ENCODE measurements at regions not wholly inside any gene's neighbourhood (a gene's known extent, or its start where the extent isn't known, plus 50 kb on each side); places are given as distances from the start of the nearest gene placed in this dataset.

DNA sequence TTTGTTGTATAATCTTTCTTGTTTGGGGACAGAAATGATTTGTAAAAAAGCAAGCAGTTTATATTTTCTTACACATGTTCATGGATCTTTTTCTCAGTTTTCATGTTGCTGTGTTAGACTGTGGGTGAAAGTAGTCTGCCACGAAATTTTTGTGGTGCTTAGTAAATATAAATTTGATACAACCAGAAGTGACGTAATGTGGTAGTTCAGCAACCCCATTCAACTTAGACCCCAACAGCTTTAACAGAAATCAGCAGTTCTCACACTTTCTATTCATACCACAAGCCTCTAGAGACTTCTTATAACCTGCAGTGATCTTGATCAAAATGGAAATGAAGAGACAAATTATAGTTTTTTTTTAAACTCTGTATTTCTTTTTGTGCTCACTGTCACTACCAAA lies 120.2 kb upstream of the IGSF10 start:
- H3K4me3 ChIP-seq (ENCODE audit: low read length in 3 of 3), result no peak overlapping the region
- TF ChIP-seq, protein P1, sequence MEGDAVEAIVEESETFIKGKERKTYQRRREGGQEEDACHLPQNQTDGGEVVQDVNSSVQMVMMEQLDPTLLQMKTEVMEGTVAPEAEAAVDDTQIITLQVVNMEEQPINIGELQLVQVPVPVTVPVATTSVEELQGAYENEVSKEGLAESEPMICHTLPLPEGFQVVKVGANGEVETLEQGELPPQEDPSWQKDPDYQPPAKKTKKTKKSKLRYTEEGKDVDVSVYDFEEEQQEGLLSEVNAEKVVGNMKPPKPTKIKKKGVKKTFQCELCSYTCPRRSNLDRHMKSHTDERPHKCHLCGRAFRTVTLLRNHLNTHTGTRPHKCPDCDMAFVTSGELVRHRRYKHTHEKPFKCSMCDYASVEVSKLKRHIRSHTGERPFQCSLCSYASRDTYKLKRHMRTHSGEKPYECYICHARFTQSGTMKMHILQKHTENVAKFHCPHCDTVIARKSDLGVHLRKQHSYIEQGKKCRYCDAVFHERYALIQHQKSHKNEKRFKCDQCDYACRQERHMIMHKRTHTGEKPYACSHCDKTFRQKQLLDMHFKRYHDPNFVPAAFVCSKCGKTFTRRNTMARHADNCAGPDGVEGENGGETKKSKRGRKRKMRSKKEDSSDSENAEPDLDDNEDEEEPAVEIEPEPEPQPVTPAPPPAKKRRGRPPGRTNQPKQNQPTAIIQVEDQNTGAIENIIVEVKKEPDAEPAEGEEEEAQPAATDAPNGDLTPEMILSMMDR (IDR thresholded peaks at IDR 0.05; ENCODE audit: borderline replicate concordance, extremely low read depth, insufficient read depth), result no peak
- H3K9me3 ChIP-seq (ENCODE audit: control insufficient read depth in 2 of 3, insufficient read depth in 1 of 3, low read length in 3 of 3), result no peaks in the 10 kb centered on the region
- intact Hi-C loops (cut with DNase I), result no loop called here
- H3K27me3 ChIP-seq (ENCODE audit: control insufficient read depth, insufficient read depth, low read length), result no peaks in the 10 kb centered on the region
- DNase-seq (no peak), FAIRE-seq (no peak)
- H3K27ac ChIP-seq (ENCODE audit: low read depth in 2 of 2, low read length in 2 of 2), result no peak overlapping the region
- no peaks in the 10 kb centered on the region for H3K4me1 ChIP-seq (ENCODE audit: control insufficient read depth in 2 of 3, insufficient read depth in 2 of 3, low read depth in 1 of 3, low read length in 3 of 3)
- H3K36me3 ChIP-seq (ENCODE audit: control insufficient read depth in 2 of 3, insufficient read depth in 3 of 3, low read length in 3 of 3), result no peaks in the 10 kb centered on the region
- no peak overlapping the region for H3K9ac ChIP-seq (ENCODE audit: low read length in 3 of 3)

DNA sequence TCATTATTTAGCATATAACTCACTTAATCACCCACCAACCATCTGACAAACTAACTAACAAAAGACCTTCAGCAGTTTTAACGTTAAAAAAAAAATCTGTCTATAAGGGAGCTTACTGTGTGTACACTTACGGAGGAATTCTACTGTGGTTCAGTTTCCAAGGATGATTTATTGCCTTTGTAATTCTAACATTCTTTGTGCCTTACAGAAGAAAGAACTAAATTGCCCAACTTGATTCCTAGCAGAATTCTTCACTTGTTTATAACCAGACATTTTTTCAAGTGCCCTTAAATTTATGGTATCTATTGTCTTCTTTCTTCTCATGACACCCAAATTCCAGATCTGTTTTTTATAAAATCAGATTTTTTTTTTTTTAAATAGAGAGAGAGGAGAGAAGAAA lies 119.7 kb upstream of the IGSF10 start:
- intact Hi-C loops (cut with DNase I), result no loop called here
- TF ChIP-seq, protein P1 (IDR thresholded peaks at IDR 0.05; ENCODE audit: borderline replicate concordance, extremely low read depth, insufficient read depth), result no peak

DNA sequence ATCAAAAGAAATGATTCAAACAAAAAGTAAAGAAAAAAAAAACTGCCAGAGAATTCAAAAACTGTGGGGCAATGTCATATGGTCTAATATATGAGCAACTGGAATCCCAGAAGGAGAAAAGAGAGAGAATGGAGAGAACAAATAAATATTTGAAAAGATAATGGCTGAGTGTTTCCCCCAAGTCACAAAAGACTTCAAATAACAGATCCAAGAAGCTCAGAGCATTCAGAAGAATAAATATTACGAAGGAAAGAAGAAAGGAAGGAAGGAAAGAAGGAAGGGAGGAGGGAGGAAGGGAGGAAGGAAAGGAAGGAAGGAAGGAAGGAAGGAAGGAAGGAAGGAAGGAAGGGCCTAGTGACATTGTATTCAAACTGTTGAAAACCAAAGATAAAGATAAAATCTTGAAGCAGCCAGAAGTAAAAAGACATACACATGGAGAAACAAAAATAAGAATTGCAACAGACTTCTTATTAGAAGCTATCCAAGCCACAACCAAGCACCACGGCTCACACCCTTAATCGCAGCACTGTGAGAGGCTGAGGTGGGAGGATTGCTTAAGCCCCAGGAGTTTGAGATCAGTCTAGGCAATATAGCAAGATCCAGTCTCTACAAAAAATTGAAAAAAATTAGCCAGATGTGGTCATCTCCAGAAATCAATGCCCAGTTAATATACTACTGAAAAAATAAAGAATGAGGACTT lies 118.9 kb upstream of the IGSF10 start:
- DNase-seq (no peak), FAIRE-seq (no peak)
- TF ChIP-seq, protein P1 (IDR thresholded peaks at IDR 0.05; ENCODE audit: borderline replicate concordance, extremely low read depth, insufficient read depth), result no peak
- H3K4me1 ChIP-seq (ENCODE audit: control insufficient read depth in 2 of 3, insufficient read depth in 2 of 3, low read depth in 1 of 3, low read length in 3 of 3), result no peaks in the 10 kb centered on the region
- H3K9me3 ChIP-seq (ENCODE audit: control insufficient read depth in 2 of 3, insufficient read depth in 1 of 3, low read length in 3 of 3), result no peaks in the 10 kb centered on the region
- intact Hi-C loops (cut with DNase I), result no loop called here
- no peak overlapping the region for H3K27ac ChIP-seq (ENCODE audit: low read depth in 2 of 2, low read length in 2 of 2)
- H3K9ac ChIP-seq (ENCODE audit: low read length in 3 of 3), result no peak overlapping the region
- H3K36me3 ChIP-seq (ENCODE audit: control insufficient read depth in 2 of 3, insufficient read depth in 3 of 3, low read length in 3 of 3), result no peaks in the 10 kb centered on the region
- H3K27me3 ChIP-seq (ENCODE audit: control insufficient read depth, insufficient read depth, low read length), result no peaks in the 10 kb centered on the region
- H3K4me3 ChIP-seq (ENCODE audit: low read length in 3 of 3), result no peak overlapping the region

More for the DNA sequence above, 119.7 kb upstream of the IGSF10 start:
- Histone ChIP-seq H3K27ac (ENCODE audit: low read depth in 2 of 2, low read length in 2 of 2) (no peak overlapping the region), H3K9ac (ENCODE audit: low read length in 3 of 3) (no peak overlapping the region), H3K4me3 (ENCODE audit: low read length in 3 of 3) (no peak overlapping the region), H3K4me1 (ENCODE audit: control insufficient read depth in 2 of 3, insufficient read depth in 2 of 3, low read depth in 1 of 3, low read length in 3 of 3) (no peaks in the 10 kb centered on the region), H3K9me3 (ENCODE audit: control insufficient read depth in 2 of 3, insufficient read depth in 1 of 3, low read length in 3 of 3) (no peaks in the 10 kb centered on the region), H3K36me3 (ENCODE audit: control insufficient read depth in 2 of 3, insufficient read depth in 3 of 3, low read length in 3 of 3) (no peaks in the 10 kb centered on the region), H3K27me3 (ENCODE audit: control insufficient read depth, insufficient read depth, low read length) (no peaks in the 10 kb centered on the region)
- DNase-seq (peak in 2 of 5 donors; percentile 70 to 76), FAIRE-seq (no peak)

DNA sequence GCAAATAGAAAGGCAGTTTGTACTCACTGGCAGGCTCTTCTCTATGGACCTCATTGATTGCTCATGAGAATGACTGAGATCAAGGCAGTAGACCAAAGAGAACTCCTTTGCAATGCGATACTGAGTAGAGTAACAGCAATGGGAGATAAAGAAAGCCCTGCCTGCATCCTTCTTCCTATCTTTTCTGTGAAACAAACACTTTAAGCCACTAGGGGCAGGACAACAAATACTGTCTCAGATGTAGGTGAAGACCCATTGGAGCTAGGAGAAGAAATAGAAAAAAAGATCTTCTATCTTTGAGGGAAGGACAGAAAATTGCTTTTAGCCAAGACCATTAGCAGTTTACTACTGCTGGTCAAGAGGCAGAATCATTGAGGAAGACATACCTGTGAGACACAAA lies 117.6 kb upstream of the IGSF10 start:
- H3K4me3 ChIP-seq (ENCODE audit: low read length in 3 of 3), result no peak overlapping the region
- no peaks in the 10 kb centered on the region for H3K4me1 ChIP-seq (ENCODE audit: control insufficient read depth in 2 of 3, insufficient read depth in 2 of 3, low read depth in 1 of 3, low read length in 3 of 3)
- H3K27me3 ChIP-seq (ENCODE audit: control insufficient read depth, insufficient read depth, low read length), result no peaks in the 10 kb centered on the region
- intact Hi-C loops (cut with DNase I), result no loop called here
- no peak for FAIRE-seq
- H3K36me3 ChIP-seq (ENCODE audit: control insufficient read depth in 2 of 3, insufficient read depth in 3 of 3, low read length in 3 of 3), result no peaks in the 10 kb centered on the region
- no peak overlapping the region for H3K9ac ChIP-seq (ENCODE audit: low read length in 3 of 3)
- TF ChIP-seq, protein P1 (IDR thresholded peaks at IDR 0.05; ENCODE audit: borderline replicate concordance, extremely low read depth, insufficient read depth), result no peak
- no peak for DNase-seq
- H3K27ac ChIP-seq (ENCODE audit: low read depth in 2 of 2, low read length in 2 of 2), result no peak overlapping the region
- H3K9me3 ChIP-seq (ENCODE audit: control insufficient read depth in 2 of 3, insufficient read depth in 1 of 3, low read length in 3 of 3), result no peaks in the 10 kb centered on the region

All from kidney (tissue), 13 donors.